ENCODE measurements at regions not wholly inside any gene's neighbourhood (a gene's known extent, or its start where the extent isn't known, plus 50 kb on each side); places are given as distances from the start of the nearest gene placed in this dataset.

- no peak for DNase-seq
Measured at GRCh38 chr16:65523283-65523944, 401.6 kb upstream of the CDH11 start.

DNA sequence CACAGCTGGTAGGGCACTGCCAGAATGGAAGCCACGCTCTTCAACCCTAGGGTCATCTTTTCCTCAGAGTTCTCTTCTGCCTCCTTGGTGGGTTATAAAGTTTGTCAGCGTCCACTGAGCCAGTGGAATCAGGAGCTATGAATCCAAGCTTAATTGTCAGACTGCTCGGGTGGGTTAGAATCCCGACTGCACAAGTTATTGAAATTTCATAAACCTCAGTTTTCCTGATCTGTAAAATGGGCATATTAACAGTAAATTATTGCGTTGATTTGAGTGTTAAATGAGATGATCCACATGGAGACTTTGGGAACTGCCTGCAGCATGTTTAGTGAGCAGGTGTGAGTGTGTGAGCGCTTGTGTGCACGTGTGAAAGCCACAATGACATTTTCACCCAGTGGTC lies 400.5 kb upstream of the CDH11 start:
- no peak for DNase-seq

- DNase-seq: no peak
Measured at GRCh38 chr16:65521633-65522328, 399.9 kb upstream of the CDH11 start.

DNA sequence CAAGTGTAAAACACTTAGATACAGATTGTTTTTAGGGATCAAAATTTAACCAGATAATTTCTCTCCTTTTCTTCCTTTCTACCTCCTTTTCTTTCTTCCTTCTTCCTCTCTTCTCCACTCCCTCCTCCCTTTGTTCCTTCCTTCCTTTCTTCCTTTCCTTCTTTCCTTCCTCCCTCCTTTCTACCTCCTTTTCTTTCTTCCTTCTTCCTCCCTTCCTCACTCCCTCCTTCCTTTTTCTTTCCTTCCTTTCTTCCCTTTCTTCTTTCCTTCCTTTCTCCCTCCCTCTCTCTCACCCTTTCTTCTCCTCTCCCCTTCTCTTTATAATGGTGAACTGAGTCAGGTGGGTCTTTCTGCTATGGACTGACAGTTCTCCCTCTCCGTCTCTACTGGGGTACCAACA lies 397.5 kb upstream of the CDH11 start:
- no peak for DNase-seq

DNA sequence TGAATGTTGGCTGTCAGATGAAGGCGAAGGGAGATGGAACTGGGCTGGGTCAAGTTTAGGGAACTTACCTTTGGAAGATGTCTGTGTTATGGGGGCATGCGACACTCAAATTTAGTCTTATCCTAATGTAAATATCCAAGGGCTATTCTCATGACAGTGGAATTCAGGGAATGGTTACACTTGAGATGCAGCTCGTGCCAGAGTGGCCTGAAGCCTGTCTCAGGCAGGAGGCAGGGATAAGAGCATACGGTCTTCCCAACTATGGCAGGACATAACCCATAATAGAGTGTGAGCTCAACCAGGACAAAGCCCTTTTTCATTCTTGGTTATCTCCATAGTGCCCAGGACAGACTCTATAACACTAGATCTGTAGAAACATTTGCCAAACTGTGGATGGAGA lies 393.3 kb upstream of the CDH11 start:
- no peak for DNase-seq

GRCh38 chr16:65510850-65511249 lies 389.0 kb upstream of the CDH11 start:
- no peak for DNase-seq

DNA sequence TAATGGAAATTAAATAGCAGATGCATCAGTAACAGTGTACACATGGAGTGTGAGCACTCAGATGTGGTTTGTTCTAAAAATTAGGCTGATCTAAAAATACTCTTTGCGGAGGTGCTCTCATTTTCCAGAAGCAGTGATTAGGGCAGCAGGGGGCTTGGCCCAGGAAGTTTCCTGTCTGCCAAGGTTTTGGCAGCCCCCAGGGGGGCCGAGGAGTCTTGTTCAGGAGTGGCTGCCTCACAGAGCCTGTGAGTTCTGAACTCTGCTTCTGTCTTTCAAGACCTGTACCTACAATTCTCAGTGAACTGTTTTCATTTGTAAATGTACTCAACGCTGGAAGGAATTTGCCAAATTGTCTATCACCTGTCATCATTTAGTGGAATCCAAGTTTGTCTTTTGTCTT lies 388.4 kb upstream of the CDH11 start:
- no peak for DNase-seq

GRCh38 chr16:65509172-65509571 lies 387.3 kb upstream of the CDH11 start:
- DNase-seq: no peak

DNA sequence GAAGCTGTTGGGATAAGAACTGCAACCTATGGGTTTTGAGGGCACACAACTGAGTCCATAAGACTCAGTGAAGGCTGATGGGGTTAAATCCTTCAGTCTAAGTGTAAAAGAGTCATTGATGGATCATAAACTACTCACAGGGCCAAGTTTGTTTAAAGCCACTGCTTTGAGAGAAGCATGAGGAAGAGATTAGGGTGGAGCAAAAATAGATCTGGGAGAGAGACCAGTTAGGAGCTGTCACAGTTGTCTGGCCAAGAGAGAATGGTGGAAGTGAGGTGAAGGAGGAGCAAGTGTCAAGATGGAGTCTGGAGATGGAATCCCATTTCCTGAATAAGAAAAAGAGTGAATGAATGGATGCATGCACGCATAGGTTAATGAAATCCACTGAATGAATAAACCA lies 379.1 kb upstream of the CDH11 start:
- DNase-seq: no peak

DNA sequence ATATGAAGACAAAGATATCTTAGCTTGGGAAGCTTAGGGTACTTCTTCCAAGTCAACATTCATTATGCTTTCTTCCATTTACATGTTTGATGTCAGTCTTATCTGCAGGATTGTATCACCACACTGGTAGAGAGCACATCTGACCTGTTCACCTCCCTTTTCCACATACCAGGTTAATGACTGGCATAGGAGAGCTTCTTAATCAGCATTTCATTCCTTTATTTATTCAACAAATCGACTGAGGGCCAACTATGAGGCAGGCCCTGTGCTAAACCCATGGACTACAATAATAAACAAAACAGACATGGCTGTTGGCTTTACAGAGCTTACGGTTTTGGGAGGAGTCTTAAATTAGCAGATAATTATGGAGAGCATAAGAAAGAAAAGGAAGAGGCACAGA lies 378.1 kb upstream of the CDH11 start:
- DNase-seq: no peak

DNA sequence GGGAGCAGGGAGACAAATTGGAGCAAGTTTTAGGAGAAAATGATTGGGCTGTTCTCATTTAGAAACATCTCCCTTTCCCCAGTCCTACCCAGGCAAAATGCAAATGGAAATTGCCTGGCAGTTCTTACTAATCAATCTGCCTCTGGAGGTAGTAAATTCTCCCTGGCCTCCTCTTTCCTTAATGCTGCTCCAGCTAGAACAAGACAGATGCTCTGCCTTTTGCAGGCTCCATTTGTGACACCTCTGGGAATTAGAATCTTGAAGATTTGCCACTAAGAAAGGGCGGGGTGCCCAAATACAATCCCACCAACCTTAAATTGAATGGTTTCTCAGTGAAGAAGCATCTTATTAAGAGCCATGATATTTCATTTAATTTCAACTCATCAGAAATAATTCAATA lies 377.7 kb upstream of the CDH11 start:
- DNase-seq: no peak

- DNase-seq: no peak
Measured at GRCh38 chr16:65497571-65497970, 375.7 kb upstream of the CDH11 start.

- no peak for DNase-seq
Measured at GRCh38 chr16:65495106-65495505, 373.2 kb upstream of the CDH11 start.

DNA sequence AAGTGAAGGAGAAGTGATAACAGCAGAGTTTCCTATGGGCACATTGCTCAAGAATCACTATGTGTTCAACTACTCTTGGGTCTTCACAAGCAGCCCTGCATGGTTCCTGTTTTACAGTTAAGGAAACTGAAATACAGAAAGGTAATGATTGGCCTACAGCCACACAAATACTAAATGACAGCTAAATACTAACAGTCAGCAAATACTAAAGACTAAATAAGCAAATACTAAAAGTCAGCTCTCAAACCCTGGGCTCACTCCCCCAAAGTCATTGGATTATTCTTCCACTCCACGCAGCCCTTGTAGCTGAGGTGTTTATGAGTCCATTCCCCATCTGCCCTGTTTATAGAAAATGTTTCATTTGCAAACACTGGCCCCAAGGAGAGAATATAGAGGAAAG lies 372.7 kb upstream of the CDH11 start:
- DNase-seq: no peak

DNA sequence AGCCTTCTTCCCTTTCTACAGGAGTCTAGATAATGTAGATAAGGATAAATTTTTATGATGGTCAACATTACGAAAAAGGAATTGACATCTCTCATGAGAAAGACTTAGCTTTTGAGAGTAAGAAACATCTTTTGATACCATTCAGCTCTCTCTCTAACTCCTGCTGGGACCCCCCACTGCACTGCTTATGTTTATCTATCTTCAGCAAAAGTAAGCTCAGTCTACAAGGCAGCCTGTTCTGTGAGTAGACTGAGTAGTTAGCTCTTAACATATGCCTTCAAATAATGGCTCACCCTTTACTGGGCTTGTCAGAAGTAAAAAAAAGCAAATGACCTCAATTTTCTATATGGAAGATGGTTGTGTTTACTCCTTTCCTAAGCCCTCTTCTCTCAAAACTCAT lies 372.2 kb upstream of the CDH11 start:
- no peak for DNase-seq

DNA sequence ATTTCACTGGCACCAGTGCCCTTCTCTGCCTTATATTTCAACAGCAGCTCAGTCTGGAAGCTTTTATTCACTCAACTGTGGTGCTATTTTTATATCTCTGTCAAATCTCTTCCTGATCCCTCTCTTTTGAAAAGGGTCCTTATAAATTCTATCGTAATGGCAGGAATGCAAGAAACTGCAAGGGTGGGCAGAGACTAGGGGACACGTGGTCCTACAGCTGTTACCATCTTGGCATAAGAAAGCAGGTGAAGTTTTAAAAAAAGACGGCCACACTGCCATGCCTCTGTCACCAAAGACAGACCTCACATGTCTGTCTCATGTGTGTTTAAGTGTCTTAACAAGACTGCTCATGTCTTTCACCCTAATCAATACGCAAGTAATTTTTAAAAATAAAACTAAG lies 368.4 kb upstream of the CDH11 start:
- no peak for DNase-seq

DNA sequence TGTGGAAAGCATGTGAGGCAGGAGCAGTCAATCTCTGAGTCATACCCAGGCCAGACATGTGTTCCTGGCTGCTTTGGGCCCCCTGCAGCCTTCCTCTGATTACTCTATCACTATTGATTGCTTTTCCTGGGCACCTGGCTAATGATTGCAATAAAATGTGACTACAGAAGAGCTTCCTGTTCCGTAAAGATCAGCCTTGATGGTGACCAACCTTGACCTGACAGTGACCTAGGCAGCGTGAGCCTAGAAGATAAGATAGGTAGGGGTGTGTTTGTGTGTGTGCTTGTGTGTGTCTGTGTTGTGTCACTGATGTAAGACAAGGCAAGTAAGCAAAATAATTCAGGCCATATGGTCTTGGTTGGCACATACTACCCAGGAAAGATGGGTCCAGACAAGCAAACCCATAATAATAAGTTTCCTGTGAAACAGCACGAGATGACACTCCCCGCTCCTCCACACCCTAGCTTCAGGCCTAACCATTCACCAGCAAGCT lies 367.7 kb upstream of the CDH11 start:
- DNase-seq: peak; percentile 29

DNA sequence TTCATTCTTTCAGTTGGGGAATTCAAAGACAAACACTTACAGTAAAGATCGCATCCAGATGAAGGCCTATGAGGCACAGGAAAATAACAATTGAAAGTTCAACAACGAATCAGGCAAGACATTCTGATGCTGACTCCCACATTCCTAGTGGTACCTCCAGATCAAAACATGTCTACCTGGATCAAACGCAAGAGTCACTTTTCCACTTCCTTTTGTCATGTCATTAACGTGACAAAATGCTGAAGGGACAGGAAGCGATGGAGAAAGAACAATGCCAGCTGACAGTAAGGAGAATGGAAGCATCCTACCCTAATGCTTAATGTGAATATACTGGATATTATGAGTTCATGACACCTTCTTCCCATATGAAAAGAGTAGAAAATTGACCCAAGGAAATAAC lies 365.4 kb upstream of the CDH11 start:
- no peak for DNase-seq

GRCh38 chr16:65481956-65482355 lies 360.1 kb upstream of the CDH11 start:
- no peak for DNase-seq

DNA sequence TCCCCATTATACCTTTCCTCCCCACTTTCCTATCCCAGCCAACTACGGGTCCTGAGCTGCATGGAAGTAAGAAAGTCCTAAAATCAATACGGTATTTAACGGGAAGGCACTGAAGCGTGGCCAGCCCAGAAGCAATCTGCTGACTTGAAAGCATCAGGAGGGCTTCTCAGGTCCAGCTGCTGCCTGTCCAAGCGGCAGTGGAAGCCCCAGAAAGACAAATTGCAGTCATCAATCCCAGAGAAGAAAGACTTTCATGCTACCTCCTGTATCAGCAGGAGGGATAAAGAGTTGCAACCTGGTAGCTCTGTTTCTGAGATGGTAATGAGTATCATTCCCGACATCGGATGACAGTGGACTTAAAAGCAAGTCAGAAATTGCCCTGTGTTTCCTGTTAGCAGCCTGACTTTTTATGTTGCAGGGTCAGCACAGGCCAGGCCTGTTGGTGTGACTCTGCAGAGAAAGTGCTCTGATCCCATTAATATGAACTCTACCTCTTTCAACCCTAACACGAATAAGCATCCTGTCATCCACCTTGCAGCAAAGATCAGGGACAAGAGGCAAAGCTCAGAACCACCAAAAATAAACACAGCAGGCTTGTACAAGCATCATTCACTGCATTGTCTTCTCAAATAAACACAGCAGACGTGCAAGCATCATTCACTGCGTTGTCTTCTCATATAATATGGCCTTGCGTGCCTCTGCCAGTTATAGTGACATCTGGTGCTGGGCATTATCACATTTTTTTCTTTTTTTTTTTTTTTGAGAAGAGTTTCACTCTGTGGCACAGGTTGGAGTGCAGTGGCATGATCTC lies 358.6 kb upstream of the CDH11 start:
- DNase-seq: peak; percentile 66

GRCh38 chr16:65476448-65476955 lies 354.6 kb upstream of the CDH11 start:
- no peak for DNase-seq

DNA sequence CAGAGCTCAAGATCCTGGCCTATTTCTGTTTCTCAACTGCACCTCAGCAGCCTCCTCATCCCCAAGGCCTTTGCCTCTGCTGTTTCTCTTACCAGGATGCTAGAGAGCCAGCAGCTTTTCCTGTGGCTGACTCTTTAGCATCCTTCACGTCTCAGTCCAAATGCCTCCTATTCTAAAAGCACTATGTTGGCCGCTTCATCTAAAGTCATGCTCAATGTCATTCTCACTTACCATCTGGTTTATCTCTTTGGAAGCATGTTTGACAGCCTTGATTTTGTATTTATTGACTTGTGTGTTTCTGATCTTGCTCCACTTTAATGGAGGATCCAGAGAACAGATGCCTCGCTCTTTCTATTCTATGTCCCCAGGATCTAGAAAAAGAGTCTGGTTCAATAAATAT lies 351.8 kb upstream of the CDH11 start:
- no peak for DNase-seq

DNA sequence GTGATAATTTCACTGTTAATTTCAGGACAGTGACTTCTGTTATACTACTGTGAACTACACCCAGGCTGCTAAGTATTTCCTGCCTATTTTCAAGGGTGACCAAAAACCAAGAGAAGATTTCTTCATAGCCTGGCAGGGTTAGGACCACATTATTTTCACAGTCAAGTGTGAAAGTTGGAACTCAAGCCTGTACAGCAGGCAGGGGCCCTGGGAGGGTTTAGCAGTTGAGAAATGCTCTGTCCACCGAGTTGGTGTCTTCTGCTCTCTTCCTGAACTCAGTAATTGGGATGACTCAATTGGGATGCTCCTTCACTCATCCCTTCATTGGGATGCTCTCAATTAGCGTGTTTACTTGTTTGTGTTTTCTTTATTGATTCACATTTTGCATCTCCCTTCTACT lies 347.3 kb upstream of the CDH11 start:
- DNase-seq: no peak

DNA sequence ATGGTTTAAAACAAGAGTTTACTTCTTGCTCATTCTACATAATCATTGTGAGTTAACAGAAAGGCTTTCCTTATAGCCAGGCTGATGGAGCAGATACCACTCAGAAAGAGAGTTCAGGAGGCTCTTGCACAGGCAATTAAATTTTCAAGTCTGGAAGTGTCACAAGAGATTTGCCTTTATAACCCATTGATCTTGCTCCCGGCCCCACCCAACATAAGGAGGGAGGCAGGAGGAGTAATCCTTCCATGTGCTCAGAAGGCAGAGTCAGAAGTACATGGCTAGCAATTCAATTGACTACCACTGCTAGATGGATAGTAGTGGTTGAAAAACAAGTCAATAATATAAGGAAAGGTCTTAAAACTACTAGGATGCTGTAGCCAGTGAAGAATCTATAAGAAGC lies 346.3 kb upstream of the CDH11 start:
- DNase-seq: no peak
